ENCODE measurements at regions not wholly inside any gene's neighbourhood (a gene's known extent, or its start where the extent isn't known, plus 50 kb on each side); places are given as distances from the start of the nearest gene placed in this dataset.
A peak's percentile ranks its signal among the peaks of the same experiment; 100 is the strongest.
"Not testable (repeated sequence)": the region's sequence is repeated elsewhere in the genome, so short reads cannot be mapped to it uniquely, and the experiment has no call there.

DNA sequence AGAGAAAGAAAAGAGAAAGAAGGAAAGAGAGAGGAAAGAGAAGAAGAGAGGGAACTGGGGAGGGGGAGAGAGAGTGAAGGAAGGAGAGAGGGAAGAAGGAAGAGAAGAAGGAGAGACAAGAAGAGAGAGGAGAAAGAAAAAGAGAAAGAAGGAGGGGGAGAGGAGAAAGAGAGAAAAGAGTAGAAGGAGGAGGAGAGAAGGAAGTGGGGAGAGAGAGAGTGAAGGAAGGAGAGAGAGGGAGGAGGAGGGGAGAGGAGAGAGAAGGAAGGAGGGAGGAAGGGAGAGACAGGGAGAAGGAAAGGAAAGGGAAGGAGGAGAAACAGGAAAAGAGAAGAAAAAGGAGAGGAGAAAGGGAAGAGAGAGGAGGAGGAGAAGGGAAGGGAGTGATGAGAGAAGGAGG, 208.5 kb downstream of the MAF start:
- Histone ChIP-seq H3K9me3 (ENCODE audit: control insufficient read depth, low read length) (no peaks in the 10 kb centered on the region), H3K27ac (ENCODE audit: low read depth in 1 of 2, low read length in 2 of 2) (no peak overlapping the region), H3K4me1 (ENCODE audit: control insufficient read depth in 1 of 2, insufficient read depth in 2 of 2, low read length in 2 of 2) (no peaks in the 10 kb centered on the region), H3K36me3 (ENCODE audit: control insufficient read depth in 1 of 2, insufficient read depth in 2 of 2, low read length in 1 of 2) (no peaks in the 10 kb centered on the region), H3K27me3 (ENCODE audit: control insufficient read depth in 1 of 2, insufficient read depth in 2 of 2, low read length in 1 of 2) (no peaks in the 10 kb centered on the region), H3K4me3 (ENCODE audit: low read length in 2 of 2) (no peak overlapping the region)
- intact Hi-C loops (cut with DNase I), result no loop called here
- no peak for DNase-seq
- ATAC-seq (ENCODE audit: low FRiP score), result no peak

GRCh38 chr16:79391395-79391794, 209.1 kb downstream of the MAF start:
- WGBS, 2 donors, result 90 to 93% methylated on average over 11 of the region's 11 CpGs
- no peak overlapping the region for H3K4me3 ChIP-seq (ENCODE audit: low read length in 2 of 2)
- intact Hi-C loops (cut with DNase I), result no loop called here

DNA sequence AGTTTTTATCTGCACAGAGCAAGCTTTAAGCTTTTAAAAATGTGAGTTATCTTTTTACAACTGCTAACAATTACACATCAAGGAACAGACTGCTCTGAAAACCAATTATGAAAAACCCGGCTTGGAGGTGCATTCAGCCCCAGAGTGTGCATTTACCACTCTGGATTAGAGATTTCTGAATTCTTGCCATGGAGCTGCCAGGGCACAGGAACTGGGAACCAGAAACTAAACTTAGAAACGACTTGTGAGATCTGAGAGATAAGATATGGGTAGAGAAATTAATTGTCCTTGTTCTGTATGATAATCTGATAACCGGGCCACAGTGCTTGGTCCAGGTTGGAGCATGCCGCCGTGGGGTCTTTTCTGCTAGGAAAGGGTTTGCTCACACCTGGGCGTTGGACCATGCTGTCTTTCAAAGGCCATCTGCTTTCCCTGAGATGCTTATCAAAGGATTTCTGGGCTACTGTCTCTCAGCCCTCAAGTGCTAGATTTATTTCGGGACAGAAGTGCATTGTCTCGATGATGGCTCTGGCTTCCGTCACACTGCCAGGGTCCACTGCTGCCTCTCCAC, 210.0 kb downstream of the MAF start:
- no peak overlapping the region for H3K27ac ChIP-seq (ENCODE audit: low read depth in 1 of 2, low read length in 2 of 2)
- DNase-seq, result no peak
- H3K4me3 ChIP-seq (ENCODE audit: low read length in 2 of 2), result no peak overlapping the region
- H3K9me3 ChIP-seq (ENCODE audit: control insufficient read depth, low read length), result no peaks in the 10 kb centered on the region
- H3K27me3 ChIP-seq (ENCODE audit: control insufficient read depth in 1 of 2, insufficient read depth in 2 of 2, low read length in 1 of 2), result no peaks in the 10 kb centered on the region
- 55 to 57% methylated on average over 9 of the region's 9 CpGs for WGBS, 2 donors
- no peaks in the 10 kb centered on the region for H3K4me1 ChIP-seq (ENCODE audit: control insufficient read depth in 1 of 2, insufficient read depth in 2 of 2, low read length in 2 of 2)
- intact Hi-C loops (cut with DNase I), result no loop called here
- no peak for ATAC-seq (ENCODE audit: low FRiP score)
- H3K36me3 ChIP-seq (ENCODE audit: control insufficient read depth in 1 of 2, insufficient read depth in 2 of 2, low read length in 1 of 2), result no peaks in the 10 kb centered on the region

More at GRCh38 chr16:79391395-79391794, 209.1 kb downstream of the MAF start:
- H3K4me1 ChIP-seq (ENCODE audit: control insufficient read depth in 1 of 2, insufficient read depth in 2 of 2, low read length in 2 of 2), result no peaks in the 10 kb centered on the region
- ATAC-seq (ENCODE audit: low FRiP score) (no peak), DNase-seq (no peak)
- H3K36me3 ChIP-seq (ENCODE audit: control insufficient read depth in 1 of 2, insufficient read depth in 2 of 2, low read length in 1 of 2), result no peaks in the 10 kb centered on the region
- no peak overlapping the region for H3K27ac ChIP-seq (ENCODE audit: low read depth in 1 of 2, low read length in 2 of 2)
- no peaks in the 10 kb centered on the region for H3K9me3 ChIP-seq (ENCODE audit: control insufficient read depth, low read length)
- no peaks in the 10 kb centered on the region for H3K27me3 ChIP-seq (ENCODE audit: control insufficient read depth in 1 of 2, insufficient read depth in 2 of 2, low read length in 1 of 2)

DNA sequence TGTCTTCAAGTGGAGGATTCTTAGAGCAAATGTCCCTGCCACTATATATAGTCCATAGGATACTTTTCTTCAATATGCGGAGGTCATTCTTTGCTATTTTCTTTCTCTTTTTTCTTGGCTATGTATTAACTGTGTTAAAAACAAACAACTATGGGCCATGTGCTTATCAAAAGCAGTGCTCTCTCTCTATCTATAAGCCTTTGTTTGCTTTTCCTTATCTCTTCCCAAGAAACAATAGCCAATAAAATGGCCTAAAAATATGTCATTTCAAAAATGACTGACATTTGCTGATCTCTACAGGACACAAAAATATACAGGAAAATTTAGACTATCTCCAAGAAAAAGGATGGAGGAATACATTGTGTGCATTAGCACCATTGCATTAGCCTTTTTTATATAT, 212.1 kb downstream of the MAF start:
- DNase-seq, result no peak
- intact Hi-C loops (cut with DNase I), result no loop called here
- Histone ChIP-seq H3K36me3 (ENCODE audit: control insufficient read depth in 1 of 2, insufficient read depth in 2 of 2, low read length in 1 of 2) (no peaks in the 10 kb centered on the region), H3K27me3 (ENCODE audit: control insufficient read depth in 1 of 2, insufficient read depth in 2 of 2, low read length in 1 of 2) (no peaks in the 10 kb centered on the region), H3K9me3 (ENCODE audit: control insufficient read depth, low read length) (no peaks in the 10 kb centered on the region), H3K27ac (ENCODE audit: low read depth in 1 of 2, low read length in 2 of 2) (no peak overlapping the region), H3K4me3 (ENCODE audit: low read length in 2 of 2) (no peak overlapping the region), H3K4me1 (ENCODE audit: control insufficient read depth in 1 of 2, insufficient read depth in 2 of 2, low read length in 2 of 2) (no peaks in the 10 kb centered on the region)
- WGBS, 2 donors, result 75 to 94% methylated on average over 1 of the region's 1 CpG
- no peak for ATAC-seq (ENCODE audit: low FRiP score)

GRCh38 chr16:79386299-79386698, 214.2 kb downstream of the MAF start:
- ATAC-seq (ENCODE audit: low FRiP score) (no peak), DNase-seq (no peak)
- Histone ChIP-seq H3K4me1 (ENCODE audit: control insufficient read depth in 1 of 2, insufficient read depth in 2 of 2, low read length in 2 of 2) (no peaks in the 10 kb centered on the region), H3K9me3 (ENCODE audit: control insufficient read depth, low read length) (no peaks in the 10 kb centered on the region), H3K27ac (ENCODE audit: low read depth in 1 of 2, low read length in 2 of 2) (no peak overlapping the region), H3K27me3 (ENCODE audit: control insufficient read depth in 1 of 2, insufficient read depth in 2 of 2, low read length in 1 of 2) (no peaks in the 10 kb centered on the region), H3K4me3 (ENCODE audit: low read length in 2 of 2) (no peak overlapping the region), H3K36me3 (ENCODE audit: control insufficient read depth in 1 of 2, insufficient read depth in 2 of 2, low read length in 1 of 2) (no peaks in the 10 kb centered on the region)
- intact Hi-C loops (cut with DNase I), result no loop called here
- WGBS, 2 donors, result 95 to 97% methylated on average over 7 of the region's 7 CpGs

- Histone ChIP-seq H3K27me3 (ENCODE audit: control insufficient read depth in 1 of 2, insufficient read depth in 2 of 2, low read length in 1 of 2) (no peaks in the 10 kb centered on the region), H3K9me3 (ENCODE audit: control insufficient read depth, low read length) (peaks cover 1% of the 10 kb centered on the region), H3K4me3 (ENCODE audit: low read length in 2 of 2) (no peak overlapping the region), H3K4me1 (ENCODE audit: control insufficient read depth in 1 of 2, insufficient read depth in 2 of 2, low read length in 2 of 2) (no peaks in the 10 kb centered on the region), H3K36me3 (ENCODE audit: control insufficient read depth in 1 of 2, insufficient read depth in 2 of 2, low read length in 1 of 2) (no peaks in the 10 kb centered on the region), H3K27ac (ENCODE audit: low read depth in 1 of 2, low read length in 2 of 2) (no peak overlapping the region)
- intact Hi-C loops (cut with DNase I), result no loop called here
- ATAC-seq (ENCODE audit: low FRiP score) (peak; percentile 63), DNase-seq (no peak)
- 25 to 28% methylated on average over 10 of the region's 10 CpGs for WGBS, 2 donors
Observed at GRCh38 chr16:79381603-79382042, 218.9 kb downstream of the MAF start.

DNA sequence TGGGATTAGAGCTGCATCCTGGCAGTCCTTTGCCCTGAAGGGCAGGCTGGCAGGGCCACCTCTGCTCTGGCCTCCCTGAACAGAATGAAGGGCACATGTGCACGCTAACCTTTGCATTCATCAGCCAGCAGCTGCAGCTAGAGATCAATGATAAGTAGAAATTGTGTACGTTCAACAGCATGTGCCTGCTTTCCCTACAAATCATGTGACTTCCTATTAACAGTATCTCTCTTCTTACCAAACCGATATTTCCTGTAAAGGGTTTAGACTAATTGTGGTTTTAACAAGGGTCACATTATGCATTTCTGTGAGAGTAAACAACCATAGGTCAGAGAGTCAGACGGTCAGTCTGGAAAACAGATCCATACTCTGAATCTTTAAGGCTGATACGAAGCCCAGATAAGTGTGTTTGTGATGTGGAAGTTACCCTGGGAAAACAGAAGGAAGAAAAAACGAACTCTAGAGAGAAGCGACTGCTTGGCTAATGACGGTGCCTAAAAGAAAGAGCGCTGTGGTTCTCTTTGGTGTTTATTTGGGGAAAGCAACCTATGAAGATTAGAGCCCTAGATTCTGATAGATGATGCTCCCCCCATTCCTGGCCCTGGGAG, 219.4 kb downstream of the MAF start:
- DNase-seq (no peak), ATAC-seq (ENCODE audit: low FRiP score) (no peak)
- intact Hi-C loops (cut with DNase I), result no loop called here
- Histone ChIP-seq H3K27me3 (ENCODE audit: control insufficient read depth in 1 of 2, insufficient read depth in 2 of 2, low read length in 1 of 2) (no peaks in the 10 kb centered on the region), H3K27ac (ENCODE audit: low read depth in 1 of 2, low read length in 2 of 2) (no peak overlapping the region), H3K36me3 (ENCODE audit: control insufficient read depth in 1 of 2, insufficient read depth in 2 of 2, low read length in 1 of 2) (no peaks in the 10 kb centered on the region), H3K4me1 (ENCODE audit: control insufficient read depth in 1 of 2, insufficient read depth in 2 of 2, low read length in 2 of 2) (no peaks in the 10 kb centered on the region), H3K4me3 (ENCODE audit: low read length in 2 of 2) (no peak overlapping the region), H3K9me3 (ENCODE audit: control insufficient read depth, low read length) (peaks cover 1% of the 10 kb centered on the region)
- WGBS, 2 donors, result 42 to 46% methylated on average over 9 of the region's 9 CpGs

DNA sequence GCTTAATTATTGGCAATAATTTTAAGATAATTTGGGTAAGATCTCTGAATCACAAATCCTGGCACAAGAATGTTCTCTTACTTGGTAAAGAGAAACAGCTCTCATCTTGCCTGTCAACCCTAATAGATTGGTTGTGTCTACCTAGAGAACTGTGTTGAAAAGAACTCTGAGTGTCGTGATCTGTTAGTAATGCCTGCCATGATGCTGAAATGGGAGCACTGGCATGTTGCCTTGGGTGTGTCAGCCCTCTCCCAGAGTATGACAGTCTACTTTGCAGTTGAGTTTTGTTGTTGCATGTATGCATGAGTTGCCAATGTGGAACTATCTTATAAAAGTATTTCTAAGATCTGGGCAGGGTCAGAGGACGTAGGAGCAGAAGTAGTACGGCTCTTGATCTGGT, 221.4 kb downstream of the MAF start:
- Histone ChIP-seq H3K27me3 (ENCODE audit: control insufficient read depth in 1 of 2, insufficient read depth in 2 of 2, low read length in 1 of 2) (no peaks in the 10 kb centered on the region), H3K36me3 (ENCODE audit: control insufficient read depth in 1 of 2, insufficient read depth in 2 of 2, low read length in 1 of 2) (no peaks in the 10 kb centered on the region), H3K27ac (ENCODE audit: low read depth in 1 of 2, low read length in 2 of 2) (no peak overlapping the region), H3K9me3 (ENCODE audit: control insufficient read depth, low read length) (peaks cover 1% of the 10 kb centered on the region), H3K4me1 (ENCODE audit: control insufficient read depth in 1 of 2, insufficient read depth in 2 of 2, low read length in 2 of 2) (no peaks in the 10 kb centered on the region), H3K4me3 (ENCODE audit: low read length in 2 of 2) (no peak overlapping the region)
- no peak for ATAC-seq (ENCODE audit: low FRiP score)
- intact Hi-C loops (cut with DNase I), result no loop called here
- DNase-seq, result no peak
- WGBS, 2 donors, result 64 to 72% methylated on average over 3 of the region's 3 CpGs

DNA sequence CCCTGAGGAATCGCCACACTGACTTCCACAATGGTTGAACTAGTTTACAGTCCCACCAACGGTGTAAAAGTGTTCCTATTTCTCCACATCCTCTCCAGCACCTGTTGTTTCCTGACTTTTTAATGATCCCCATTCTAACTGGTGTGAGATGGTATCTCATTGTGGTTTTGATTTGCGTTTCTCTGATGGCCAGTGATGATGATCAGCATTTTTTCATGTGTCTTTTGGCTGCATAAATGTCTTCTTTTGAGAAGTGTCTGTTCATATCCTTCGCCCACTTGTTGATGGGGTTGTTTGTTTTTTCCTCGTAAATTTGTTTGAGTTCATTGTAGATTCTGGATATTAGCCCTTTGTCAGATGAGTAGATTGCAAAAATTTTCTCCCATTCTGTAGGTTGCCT, 223.5 kb downstream of the MAF start:
- intact Hi-C loops (cut with DNase I); ATAC-seq (ENCODE audit: low FRiP score); H3K4me1 ChIP-seq (ENCODE audit: control insufficient read depth in 1 of 2, insufficient read depth in 2 of 2, low read length in 2 of 2); H3K9me3 ChIP-seq (ENCODE audit: control insufficient read depth, low read length); H3K27me3 ChIP-seq (ENCODE audit: control insufficient read depth in 1 of 2, insufficient read depth in 2 of 2, low read length in 1 of 2); DNase-seq; H3K36me3 ChIP-seq (ENCODE audit: control insufficient read depth in 1 of 2, insufficient read depth in 2 of 2, low read length in 1 of 2); H3K4me3 ChIP-seq (ENCODE audit: low read length in 2 of 2); H3K27ac ChIP-seq (ENCODE audit: low read depth in 1 of 2, low read length in 2 of 2): not testable (repeated sequence)
- WGBS, 2 donors, result 92 to 93% methylated on average over 3 of the region's 5 CpGs

Data from aorta (tissue), 5 donors.